Anterior cingulate cortex (tissue), 58 donors: ENCODE measurements at regions not wholly inside any gene's neighbourhood (a gene's known extent, or its start where the extent isn't known, plus 50 kb on each side); places are given as distances from the start of the nearest gene placed in this dataset.
"Not testable (repeated sequence)": the region's sequence is repeated elsewhere in the genome, so short reads cannot be mapped to it uniquely, and the experiment has no call there.

ENCODE experiments used
- DNase-seq, 58 donors: peaks; one replicate each; lab custom pipeline; 2025; lab: John Stamatoyannopoulos, UW

GRCh38 chrX:63471004-63471403, 119.9 kb upstream of the SPIN4 start:
- no peak for DNase-seq

- no peak for DNase-seq
Observed at GRCh38 chrX:63470506-63470905, 119.4 kb upstream of the SPIN4 start.

- DNase-seq: no peak
Observed at GRCh38 chrX:63466690-63467089, 115.6 kb upstream of the SPIN4 start.

- no peak for DNase-seq
Observed at GRCh38 chrX:63458981-63459380, 107.8 kb upstream of the SPIN4 start.

GRCh38 chrX:63453571-63453970, 102.4 kb upstream of the SPIN4 start:
- DNase-seq: no peak

- DNase-seq: no peak
Observed at GRCh38 chrX:63441717-63442116, 90.6 kb upstream of the SPIN4 start.

GRCh38 chrX:63439580-63439979, 88.4 kb upstream of the SPIN4 start:
- no peak for DNase-seq

- DNase-seq: no peak
Observed at GRCh38 chrX:63436865-63437264, 85.7 kb upstream of the SPIN4 start.

GRCh38 chrX:63434665-63435064, 83.5 kb upstream of the SPIN4 start:
- DNase-seq: no peak

- DNase-seq: no peak
Observed at GRCh38 chrX:63434206-63434605, 83.1 kb upstream of the SPIN4 start.

- DNase-seq: no peak
Observed at GRCh38 chrX:63430026-63430425, 78.9 kb upstream of the SPIN4 start.

GRCh38 chrX:63428348-63428747, 77.2 kb upstream of the SPIN4 start:
- no peak for DNase-seq

- DNase-seq: no peak
Observed at GRCh38 chrX:63426519-63426918, 75.4 kb upstream of the SPIN4 start.

GRCh38 chrX:63424063-63424462, 72.9 kb upstream of the SPIN4 start:
- no peak for DNase-seq

- no peak for DNase-seq
Observed at GRCh38 chrX:63421411-63421810, 70.3 kb upstream of the SPIN4 start.

- DNase-seq: no peak
Observed at GRCh38 chrX:63418211-63418610, 67.1 kb upstream of the SPIN4 start.

GRCh38 chrX:63417649-63418048, 66.5 kb upstream of the SPIN4 start:
- DNase-seq: no peak

- DNase-seq: not testable (repeated sequence)
Observed at GRCh38 chrX:63409934-63410333, 58.8 kb upstream of the SPIN4 start.

GRCh38 chrX:63408050-63408449, 56.9 kb upstream of the SPIN4 start:
- no peak for DNase-seq

GRCh38 chrX:63404332-63404731, 53.2 kb upstream of the SPIN4 start:
- no peak for DNase-seq

GRCh38 chrX:63402106-63402505, 51.0 kb upstream of the SPIN4 start:
- no peak for DNase-seq
